Cardiac muscle cell (in vitro differentiated cells and primary cell): ENCODE measurements at regions not wholly inside any gene's neighbourhood (a gene's known extent, or its start where the extent isn't known, plus 50 kb on each side); places are given as distances from the start of the nearest gene placed in this dataset.

Experiments
- DNase-seq, 2 donors: peaks; one replicate each; pipeline versions ENCODE4 v3.0.0 to v3.0.0-alpha.2; 2010 to 2017; ENCODE audit warnings: low read depth in 1 of 2, low spot score in 1 of 2
- H3K27ac ChIP-seq: fragments of 200-600 bp; sonication (generic); 2 replicates; pipeline ENCODE4 v1.5.1; 2016
- H3K27me3 ChIP-seq: fragments of 200-600 bp; sonication (generic); 2 replicates; pipeline ENCODE4 v1.6.0; 2016; ENCODE audit warnings: control low read depth
- H3K36me3 ChIP-seq: fragments of 200-600 bp; sonication (generic); 2 replicates; pipeline ENCODE4 v1.5.1; 2016; ENCODE audit warnings: control low read depth
- H3K4me1 ChIP-seq: fragments of 200-600 bp; sonication (generic); 2 replicates; pipeline ENCODE4 v1.8.1; 2017; ENCODE audit warnings: low read depth, mild to moderate bottlenecking, mixed run types
- H3K4me3 ChIP-seq: fragments of 200-600 bp; sonication (generic); 2 replicates; pipeline ENCODE4 v1.5.1; 2016; ENCODE audit warnings: mild to moderate bottlenecking
- H3K9me3 ChIP-seq: fragments of 200-600 bp; sonication (generic); 2 replicates; pipeline ENCODE4 v1.5.1; 2017; ENCODE audit warnings: low read depth, mild to moderate bottlenecking, control low read depth
- CTCF ChIP-seq: IDR thresholded peaks from 2 replicates; pipeline ENCODE4 v1.5.1; 2012; ENCODE audit warnings: low read depth, mild to moderate bottlenecking, low read length

- no peak for DNase-seq
- H3K36me3 ChIP-seq = no peaks in the 10 kb centered on the region
- no peak overlapping the region for H3K4me3 ChIP-seq
- no peaks in the 10 kb centered on the region for H3K27me3 ChIP-seq
- no peak for TF ChIP-seq CTCF
- no peak overlapping the region for H3K27ac ChIP-seq
- no peaks in the 10 kb centered on the region for H3K4me1 ChIP-seq
- H3K9me3 ChIP-seq = no peaks in the 10 kb centered on the region
These were observed 50.3 kb upstream of the GADD45G start for GRCh38 chr9:89554307-89555035.

DNA sequence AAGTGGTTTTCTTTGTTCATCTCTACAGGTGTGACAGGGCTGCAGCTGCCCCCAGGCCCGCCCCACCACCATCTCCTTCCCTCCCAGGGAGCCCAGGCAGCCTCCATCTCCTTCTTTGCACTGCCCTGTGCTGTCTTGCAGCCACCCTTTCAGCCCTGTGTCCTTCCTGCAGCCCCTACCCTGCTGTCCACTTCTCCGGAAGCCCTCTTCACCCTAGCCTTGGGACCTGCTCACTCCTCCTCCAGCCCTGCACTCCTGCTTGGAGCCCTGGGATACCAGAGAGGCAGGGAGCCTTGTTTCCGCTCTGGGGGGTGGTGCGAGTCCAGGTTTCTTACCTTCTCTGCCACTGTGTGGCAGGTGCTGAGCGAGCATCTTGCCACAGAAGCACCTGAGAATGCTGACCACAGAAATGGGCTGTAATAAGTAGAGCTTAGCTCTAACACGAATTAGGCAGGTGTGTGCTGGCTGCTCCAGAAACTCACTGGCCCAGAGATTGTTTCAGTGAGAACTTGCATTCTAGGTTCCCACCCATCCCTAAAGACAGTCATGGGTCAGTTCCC lies 51.3 kb upstream of the GADD45G start:
- no peak overlapping the region for H3K4me3 ChIP-seq
- no peak for TF ChIP-seq CTCF

DNA sequence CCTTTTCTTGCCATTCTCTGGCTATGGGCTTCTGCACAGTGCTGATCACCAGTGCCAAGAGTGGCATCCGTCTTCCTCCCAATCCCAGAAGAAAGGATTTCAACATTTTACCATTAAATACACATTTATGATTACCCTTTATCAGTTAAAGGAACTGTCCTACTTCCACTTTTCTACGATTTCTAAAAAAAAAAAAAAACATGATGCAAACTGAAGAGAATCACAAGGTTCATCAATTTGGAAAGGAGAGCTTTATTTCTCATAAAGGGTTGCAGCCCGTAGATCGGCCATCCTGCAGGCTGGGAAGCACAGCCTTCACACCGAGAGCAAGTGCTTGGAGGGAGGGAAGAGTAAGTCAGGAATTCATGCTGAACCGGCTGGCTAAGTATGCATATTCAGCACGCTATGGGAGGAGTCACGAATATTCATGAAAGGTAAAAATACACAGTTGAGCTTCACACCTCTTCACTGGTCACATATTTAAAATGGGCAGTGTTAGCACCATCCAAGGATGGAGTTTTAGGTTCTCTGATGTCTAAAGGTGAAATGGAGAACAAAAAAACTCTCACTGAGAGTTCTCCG lies 52.5 kb upstream of the SEMA4D start:
- Histone ChIP-seq H3K9me3 (no peaks in the 10 kb centered on the region), H3K27ac (no peak overlapping the region), H3K36me3 (no peaks in the 10 kb centered on the region), H3K27me3 (no peaks in the 10 kb centered on the region), H3K4me3 (no peak overlapping the region), H3K4me1 (no peaks in the 10 kb centered on the region)
- no peak for TF ChIP-seq CTCF
- no peak for DNase-seq

More for the DNA sequence above, 51.3 kb upstream of the GADD45G start:
- no peaks in the 10 kb centered on the region for H3K4me1 ChIP-seq
- H3K27ac ChIP-seq = no peak overlapping the region
- H3K36me3 ChIP-seq = no peaks in the 10 kb centered on the region
- no peak for DNase-seq
- no peaks in the 10 kb centered on the region for H3K9me3 ChIP-seq
- H3K27me3 ChIP-seq = no peaks in the 10 kb centered on the region

- Histone ChIP-seq H3K9me3 (no peaks in the 10 kb centered on the region), H3K4me3 (no peak overlapping the region), H3K27ac (no peak overlapping the region), H3K4me1 (no peaks in the 10 kb centered on the region), H3K27me3 (no peaks in the 10 kb centered on the region), H3K36me3 (no peaks in the 10 kb centered on the region)
- peak; percentile 96 for TF ChIP-seq CTCF
- peak; percentile 78 to 80 for DNase-seq
These were observed 51.2 kb upstream of the SEMA4D start for GRCh38 chr9:89549031-89549644.

DNA sequence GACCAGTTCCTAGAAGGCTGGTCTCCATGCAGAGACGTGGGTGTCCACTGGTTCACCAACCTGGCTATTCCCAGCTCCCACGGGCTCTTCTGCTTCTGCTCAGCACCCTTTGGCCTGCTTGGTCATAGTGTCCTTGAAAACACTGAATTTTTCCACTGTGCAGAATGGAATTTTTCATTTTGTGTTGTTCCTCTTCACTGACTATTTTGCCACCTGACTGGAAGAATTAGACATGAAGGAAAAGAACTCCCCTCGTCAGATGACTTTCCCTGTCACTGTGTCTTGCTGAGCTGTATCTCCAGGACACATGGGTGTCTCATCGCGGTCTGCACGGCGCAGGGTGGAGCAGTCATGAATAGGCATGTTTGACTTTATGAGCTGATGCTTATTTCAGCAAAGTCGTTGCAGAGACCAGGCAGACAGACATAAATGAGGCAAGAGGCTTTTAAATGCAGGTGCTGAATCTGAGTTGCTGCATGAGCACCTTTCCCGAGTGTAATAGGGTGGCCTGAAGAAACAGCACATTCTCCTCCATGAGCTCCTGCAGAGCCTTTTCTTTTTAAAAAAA lies 50.2 kb upstream of the SEMA4D start:
- Histone ChIP-seq H3K36me3 (no peaks in the 10 kb centered on the region), H3K9me3 (no peaks in the 10 kb centered on the region), H3K4me1 (no peaks in the 10 kb centered on the region), H3K27ac (no peak overlapping the region), H3K4me3 (no peak overlapping the region), H3K27me3 (no peaks in the 10 kb centered on the region)
- no peak for DNase-seq
- no peak for TF ChIP-seq CTCF
